Psoas muscle (tissue), 7 donors: ENCODE measurements at regions not wholly inside any gene's neighbourhood (a gene's known extent, or its start where the extent isn't known, plus 50 kb on each side); places are given as distances from the start of the nearest gene placed in this dataset.

Experiments used
- ATAC-seq, 4 donors: fragments of 200-7000 bp; cut with Tn5 transposase; one replicate each; pipeline ENCODE4 v1.9.1; 2020; ENCODE audit warnings: moderate library complexity in 3 of 4, mild to moderate bottlenecking in 2 of 4
- DNase-seq, 2 donors: peaks; one replicate each; pipeline ENCODE4 v3.0.0-alpha.2; 2020
- H3K27ac ChIP-seq: fragments of 200-600 bp; one replicate; pipeline ENCODE4 v1.8.0; 2022
- H3K27me3 ChIP-seq, 3 donors: fragments of 200-600 bp in 1 of 3; one replicate each; pipeline versions ENCODE4 v1.6.1 to v1.8.0; 2013 to 2022; ENCODE audit warnings: low read length in 2 of 3, mild to moderate bottlenecking in 2 of 3, moderate library complexity in 1 of 3; ENCODE audit not compliant: insufficient read depth in 3 of 3
- H3K36me3 ChIP-seq, 2 donors: fragments of 200-600 bp in 1 of 2; one replicate each; pipeline versions ENCODE4 v1.6.1 to v1.8.0; 2013 to 2022; ENCODE audit warnings: low read depth in 1 of 2, mild to moderate bottlenecking in 1 of 2, moderate library complexity in 1 of 2; ENCODE audit not compliant: insufficient read depth in 1 of 2
- H3K4me1 ChIP-seq: fragments of 200-600 bp; one replicate; pipeline ENCODE4 v1.8.0; 2022
- H3K4me3 ChIP-seq: fragments of 200-600 bp; one replicate; pipeline ENCODE4 v1.8.0; 2022; ENCODE audit warnings: mild to moderate bottlenecking
- H3K9me3 ChIP-seq: fragments of 200-600 bp; one replicate; pipeline ENCODE4 v1.8.0; 2022
- CTCF ChIP-seq: fragments of 200-600 bp; IDR thresholded peaks from one replicate; pipeline ENCODE4 v1.8.0; 2022; ENCODE audit warnings: antibody characterized with exemption
- WGBS, 3 donors: extraction: QIAGEN DNeasy Blood & Tissue Kit; methylation state at CpG; one replicate each; pipeline versions ENCODE4 v1.1.6 to v1.1.7; 2013; 5-methylcytosine and 5-hydroxymethylcytosine counted together
- intact Hi-C, 2 donors: fragments of 100-400 bp; cut with DNase I; formaldehyde crosslinking; loops; one replicate each; pipeline versions ENCODE4 v1.11.0 to v1.14.2; 2022
- donor health status: healthy with polysubstance abuse.
- donor health status: DM: no; HTN: no; CAD: no; lungs with moderate emphysema.
- donor health status: Bipolar disorder and iron deficiency.
- donor health status: healthy.
- donor health status: DM: yes; HTN: yes; CAD: no.
- donor health status: DM: no; HTN: no; CAD: no.
- donor health status: DM: yes; HTN: yes; CAD: no.

DNA sequence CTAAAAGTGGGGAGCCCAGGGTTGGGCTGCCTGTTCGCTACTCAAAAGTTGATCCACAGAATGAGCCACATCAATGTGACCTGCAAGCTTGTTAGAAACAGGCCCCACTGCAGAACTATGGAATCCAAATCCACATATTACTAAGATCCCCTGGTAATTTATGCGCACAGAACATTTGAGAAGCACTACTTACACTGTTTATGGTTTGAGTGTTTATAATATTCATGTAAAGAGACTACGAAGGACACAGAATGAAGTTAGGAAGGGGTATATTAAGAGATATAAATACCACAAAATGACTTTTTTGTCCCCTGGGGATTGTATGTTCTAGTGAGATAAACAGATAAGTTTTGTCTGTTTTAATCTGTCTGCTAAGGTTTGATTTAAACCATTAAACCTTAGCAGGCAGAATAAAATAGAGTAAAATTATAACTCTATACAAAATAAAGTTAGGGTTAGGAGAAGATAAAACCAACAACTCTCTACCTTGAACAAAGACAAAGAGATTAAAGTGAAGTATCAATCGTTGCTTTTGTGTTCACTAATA, 666.9 kb upstream of the SOX9 start:
- no peak overlapping the region for H3K4me3 ChIP-seq
- no peaks in the 10 kb centered on the region for H3K4me1 ChIP-seq
- H3K27me3 ChIP-seq = no peaks in the 10 kb centered on the region
- DNase-seq (no peak), ATAC-seq (no peak)
- H3K27ac ChIP-seq = no peak overlapping the region
- no peaks in the 10 kb centered on the region for H3K9me3 ChIP-seq
- 87 to 90% (median 88%) methylated on average over 4 of the region's 4 CpGs for WGBS, 3 donors
- H3K36me3 ChIP-seq = no peaks in the 10 kb centered on the region
- intact Hi-C loops = no loop called here
- no peak for TF ChIP-seq CTCF

DNA sequence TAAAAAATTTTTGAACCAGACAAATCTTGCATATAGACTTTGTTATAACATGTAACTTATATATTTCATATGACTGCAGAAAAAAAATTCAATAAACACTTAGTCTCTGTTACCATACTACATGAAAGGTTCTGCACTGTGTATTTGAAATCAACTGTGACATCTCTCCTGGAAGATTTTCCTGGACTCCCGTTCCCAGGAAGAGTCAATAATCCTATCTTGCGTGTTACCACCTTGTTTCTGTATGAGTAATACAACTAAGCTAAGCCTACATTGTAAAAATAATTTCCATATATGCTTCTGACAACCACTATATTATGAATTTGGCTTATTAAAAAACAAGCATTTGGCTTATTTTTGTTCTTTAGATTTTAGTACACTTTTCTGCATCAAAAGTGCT, 665.6 kb upstream of the SOX9 start:
- Histone ChIP-seq H3K9me3 (no peaks in the 10 kb centered on the region), H3K4me1 (no peaks in the 10 kb centered on the region), H3K4me3 (no peak overlapping the region), H3K27ac (no peak overlapping the region), H3K36me3 (no peaks in the 10 kb centered on the region), H3K27me3 (no peaks in the 10 kb centered on the region)
- DNase-seq (no peak), ATAC-seq (no peak)
- WGBS, 3 donors = 68 to 81% (median 74%) methylated on average over 2 of the region's 2 CpGs
- intact Hi-C loops = no loop called here
- TF ChIP-seq CTCF = no peak

DNA sequence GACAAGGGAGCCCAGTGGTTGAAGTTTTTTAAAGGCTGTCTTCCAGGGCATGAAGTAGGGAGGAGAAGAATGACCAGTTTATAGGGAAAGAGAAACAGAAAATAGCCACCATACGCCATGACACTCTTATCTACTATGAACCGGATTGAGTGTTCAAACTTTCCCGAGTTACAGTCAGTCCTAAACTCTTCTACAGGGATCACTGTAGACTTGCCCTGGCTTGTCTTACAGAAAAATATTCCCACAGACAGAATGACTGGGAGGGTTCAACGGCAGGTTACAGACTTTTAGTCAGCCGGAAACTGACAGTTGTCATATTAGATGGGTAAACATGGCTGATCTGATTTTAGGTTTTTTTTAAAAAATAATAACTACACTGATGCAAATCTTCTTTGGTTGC, 662.5 kb upstream of the SOX9 start:
- Histone ChIP-seq H3K36me3 (no peaks in the 10 kb centered on the region), H3K4me3 (no peak overlapping the region), H3K9me3 (no peaks in the 10 kb centered on the region), H3K27me3 (no peaks in the 10 kb centered on the region), H3K4me1 (no peaks in the 10 kb centered on the region), H3K27ac (no peak overlapping the region)
- TF ChIP-seq CTCF = no peak
- DNase-seq (no peak), ATAC-seq (no peak)
- intact Hi-C loops = no loop called here
- 79 to 92% (median 88%) methylated on average over 5 of the region's 5 CpGs for WGBS, 3 donors

DNA sequence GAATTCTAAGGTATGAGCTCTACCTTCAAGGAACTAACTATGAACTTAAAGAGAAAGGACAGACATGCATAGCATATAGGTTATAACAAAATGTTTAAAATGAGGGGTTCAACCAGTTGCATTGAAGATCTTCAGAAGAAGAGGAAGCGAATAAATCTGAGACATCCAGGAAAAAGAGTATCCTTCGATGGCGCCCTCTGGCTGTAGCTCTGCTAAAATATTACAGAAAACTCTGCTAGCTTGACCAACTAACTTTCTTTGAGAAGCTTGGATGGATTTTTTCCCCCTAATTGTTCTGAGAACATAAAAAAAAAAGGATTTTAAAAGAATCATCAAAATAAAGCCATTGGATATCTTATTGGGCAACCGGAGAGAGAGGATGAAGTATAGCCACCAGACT, 659.9 kb upstream of the SOX9 start:
- peak; percentile 17 for TF ChIP-seq CTCF
- no peak for DNase-seq
- intact Hi-C loops = loop anchor here (10.0 kb wide), 1 partner anchor 346 kb away; no protein-coding TSS in a partner anchor
- ATAC-seq = no peak
- H3K27ac ChIP-seq = no peak overlapping the region
- no peaks in the 10 kb centered on the region for H3K36me3 ChIP-seq
- 80 to 92% (median 83%) methylated on average over 4 of the region's 4 CpGs for WGBS, 3 donors
- no peaks in the 10 kb centered on the region for H3K9me3 ChIP-seq
- H3K4me1 ChIP-seq = no peaks in the 10 kb centered on the region
- H3K4me3 ChIP-seq = no peak overlapping the region
- no peaks in the 10 kb centered on the region for H3K27me3 ChIP-seq

- ATAC-seq (no peak), DNase-seq (no peak)
- intact Hi-C loops = loop anchor here (10.0 kb wide), 1 partner anchor 347 kb away; no protein-coding TSS in a partner anchor
- no peak overlapping the region for H3K4me3 ChIP-seq
- H3K27me3 ChIP-seq = no peaks in the 10 kb centered on the region
- H3K4me1 ChIP-seq = no peaks in the 10 kb centered on the region
- H3K36me3 ChIP-seq = no peaks in the 10 kb centered on the region
- H3K27ac ChIP-seq = no peak overlapping the region
- no peak for TF ChIP-seq CTCF
- 48 to 55% (median 49%) methylated on average over 5 of the region's 5 CpGs for WGBS, 3 donors
- H3K9me3 ChIP-seq = no peaks in the 10 kb centered on the region
These were observed 659.2 kb upstream of the SOX9 start for GRCh38 chr17:71461498-71462169.
